SK-N-MC (cell line): ENCODE measurements at regions not wholly inside any gene's neighbourhood (a gene's known extent, or its start where the extent isn't known, plus 50 kb on each side); places are given as distances from the start of the nearest gene placed in this dataset.

ENCODE experiments used
- EZH2 ChIP-seq: fragments of 200-600 bp; sonication (generic); IDR thresholded peaks from one replicate; pipeline ENCODE4 v1.6.1; 2017; ENCODE audit warnings: antibody characterized with exemption
- FOXP2 ChIP-seq: optimal IDR thresholded peaks from 2 replicates; pipeline ENCODE3; 2011; ENCODE audit warnings: mild to moderate bottlenecking, moderate library complexity; ENCODE audit not compliant: insufficient read depth; ENCODE audit errors: extremely low read length, control extremely low read depth
- POLR2AphosphoS5 ChIP-seq: IDR thresholded peaks from 2 replicates; pipeline ENCODE4 v1.6.1; 2012; ENCODE audit warnings: mild to moderate bottlenecking, low read depth, low read length, borderline replicate concordance

- TF ChIP-seq POLR2AphosphoS5 (no peak), EZH2 (no peak), FOXP2 (no peak)
Observed at GRCh38 chr3:31164381-31164780, 269.9 kb upstream of the GADL1 start.
